ENCODE measurements at regions not wholly inside any gene's neighbourhood (a gene's known extent, or its start where the extent isn't known, plus 50 kb on each side); places are given as distances from the start of the nearest gene placed in this dataset.

DNA sequence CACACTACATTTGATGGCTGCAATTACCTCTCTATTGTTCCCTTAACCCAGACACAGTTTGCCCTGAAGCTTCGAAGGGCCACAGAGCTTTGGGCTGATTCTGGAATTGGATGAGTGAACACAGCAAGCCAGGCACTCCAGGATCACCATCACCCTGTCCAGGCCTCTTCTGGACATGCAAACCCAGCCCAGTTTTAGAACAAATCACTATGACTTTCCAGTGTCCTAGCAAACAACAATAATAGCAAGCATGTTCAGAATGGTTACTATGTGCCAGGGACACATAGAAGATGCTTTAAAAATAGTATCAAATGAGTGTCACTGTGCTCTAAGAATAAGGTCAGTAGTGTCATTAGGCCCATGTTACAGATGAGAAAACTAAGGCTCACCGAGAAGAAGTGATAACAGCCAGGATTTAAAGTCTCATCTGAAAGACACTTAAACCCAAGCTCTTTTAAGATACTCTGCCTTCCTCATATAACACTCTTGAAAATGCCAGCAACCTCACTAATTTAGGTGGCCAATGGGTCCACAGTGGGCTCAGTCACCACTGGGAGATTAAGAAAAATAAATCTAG is 191.7 kb upstream of the STK17B start:
- H3K4me3 ChIP-seq (ENCODE audit: insufficient read depth, low read depth, low read length) = no peak overlapping the region
- no peaks in the 10 kb centered on the region for H3K27me3 ChIP-seq (ENCODE audit: control insufficient read depth, insufficient read depth, low read length)
- no peak for DNase-seq
- no peaks in the 10 kb centered on the region for H3K36me3 ChIP-seq (replicated peaks; ENCODE audit: control insufficient read depth, insufficient read depth, low read length)

DNA sequence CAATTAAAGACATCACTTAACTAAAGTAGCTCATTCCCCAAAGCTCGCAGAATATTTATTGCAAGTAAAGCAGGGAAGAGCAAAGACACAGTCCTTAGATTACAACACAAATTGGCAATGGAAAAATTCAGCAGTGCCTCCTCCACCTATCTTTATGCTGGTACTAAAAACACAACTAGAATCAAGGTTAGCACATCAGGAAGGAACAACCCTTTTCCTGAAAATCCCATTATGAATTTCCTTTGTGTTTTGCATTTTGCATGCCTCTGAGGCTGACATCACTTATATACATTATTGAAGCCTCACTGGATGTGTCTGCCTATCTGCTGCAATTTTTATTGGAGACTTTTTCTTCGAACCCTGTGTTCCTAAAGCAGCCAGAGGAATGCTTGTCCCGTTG is 193.8 kb upstream of the STK17B start:
- H3K4me3 ChIP-seq (ENCODE audit: insufficient read depth, low read depth, low read length) = no peak overlapping the region
- H3K36me3 ChIP-seq (replicated peaks; ENCODE audit: control insufficient read depth, insufficient read depth, low read length) = no peaks in the 10 kb centered on the region
- H3K27me3 ChIP-seq (ENCODE audit: control insufficient read depth, insufficient read depth, low read length) = no peaks in the 10 kb centered on the region
- no peak for DNase-seq

DNA sequence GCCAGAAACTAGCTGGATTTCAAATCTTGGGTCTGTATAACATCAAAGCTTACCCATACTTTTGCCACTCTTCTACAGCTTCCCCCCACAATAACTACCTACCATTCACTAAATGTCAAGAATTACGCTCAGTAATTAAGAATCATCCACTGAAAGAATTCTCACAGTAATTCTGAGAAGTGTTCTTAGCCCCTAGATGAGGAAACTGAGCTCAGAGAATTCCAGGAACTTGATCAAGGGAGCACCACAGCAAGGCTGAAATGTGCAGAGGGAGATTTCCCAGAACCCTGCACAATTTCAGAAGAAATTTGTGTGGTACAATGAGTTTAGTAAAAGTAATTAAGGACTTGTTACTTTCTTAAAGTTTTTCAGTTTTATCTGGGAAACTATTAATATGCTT is 194.5 kb upstream of the STK17B start:
- no peak for DNase-seq
- no peak overlapping the region for H3K4me3 ChIP-seq (ENCODE audit: insufficient read depth, low read depth, low read length)
- H3K36me3 ChIP-seq (replicated peaks; ENCODE audit: control insufficient read depth, insufficient read depth, low read length) = no peaks in the 10 kb centered on the region
- H3K27me3 ChIP-seq (ENCODE audit: control insufficient read depth, insufficient read depth, low read length) = no peaks in the 10 kb centered on the region

GRCh38 chr2:196367633-196368032 is 196.3 kb upstream of the STK17B start:
- no peak overlapping the region for H3K4me3 ChIP-seq (ENCODE audit: insufficient read depth, low read depth, low read length)
- DNase-seq = no peak

DNA sequence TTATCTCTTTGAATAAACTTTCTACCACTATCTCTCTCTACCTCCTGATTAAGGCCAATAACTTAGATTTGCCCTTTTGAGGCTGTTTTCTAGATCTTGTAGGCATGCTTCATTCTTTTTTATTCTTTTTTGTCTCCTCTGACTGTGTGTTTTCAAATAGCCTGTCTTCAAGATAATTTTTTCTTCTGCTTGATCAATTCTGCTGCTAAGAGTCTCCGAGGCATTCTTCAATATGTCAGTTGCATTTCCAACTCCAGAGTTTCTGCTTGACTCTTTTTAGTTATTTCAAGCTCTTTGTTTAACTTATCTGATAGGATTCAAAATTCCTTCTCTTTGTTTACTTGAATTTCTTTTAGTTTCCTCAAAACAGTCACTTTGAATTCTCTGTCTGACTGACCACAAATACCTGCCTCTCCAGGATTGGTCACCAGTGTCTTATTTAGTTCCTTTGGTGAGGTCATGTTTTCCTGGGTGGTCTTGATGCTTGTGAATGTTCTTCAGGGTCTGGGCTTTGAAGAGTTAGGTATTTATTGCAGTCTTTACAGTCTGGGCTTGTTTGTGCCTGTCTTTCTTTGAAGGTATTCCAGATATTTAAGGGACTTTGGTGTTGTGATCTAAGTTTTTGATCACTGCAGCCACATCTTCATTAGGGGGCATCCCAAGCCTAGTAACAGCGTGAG is 197.3 kb upstream of the STK17B start:
- H3K27me3 ChIP-seq (ENCODE audit: control insufficient read depth, insufficient read depth, low read length) = no peaks in the 10 kb centered on the region
- DNase-seq = no peak
- no peak overlapping the region for H3K4me3 ChIP-seq (ENCODE audit: insufficient read depth, low read depth, low read length)
- no peaks in the 10 kb centered on the region for H3K36me3 ChIP-seq (replicated peaks; ENCODE audit: control insufficient read depth, insufficient read depth, low read length)

More at GRCh38 chr2:196367633-196368032, 196.3 kb upstream of the STK17B start:
- Histone ChIP-seq H3K27me3 (ENCODE audit: control insufficient read depth, insufficient read depth, low read length) (no peaks in the 10 kb centered on the region), H3K36me3 (replicated peaks; ENCODE audit: control insufficient read depth, insufficient read depth, low read length) (no peaks in the 10 kb centered on the region)

- no peak for DNase-seq
- Histone ChIP-seq H3K27me3 (ENCODE audit: control insufficient read depth, insufficient read depth, low read length) (no peaks in the 10 kb centered on the region), H3K36me3 (replicated peaks; ENCODE audit: control insufficient read depth, insufficient read depth, low read length) (no peaks in the 10 kb centered on the region), H3K4me3 (ENCODE audit: insufficient read depth, low read depth, low read length) (no peak overlapping the region)
Observed at GRCh38 chr2:196369967-196370366, 198.6 kb upstream of the STK17B start.

GRCh38 chr2:196370381-196370780 is 199.0 kb upstream of the STK17B start:
- Histone ChIP-seq H3K4me3 (ENCODE audit: insufficient read depth, low read depth, low read length) (no peak overlapping the region), H3K27me3 (ENCODE audit: control insufficient read depth, insufficient read depth, low read length) (no peaks in the 10 kb centered on the region), H3K36me3 (replicated peaks; ENCODE audit: control insufficient read depth, insufficient read depth, low read length) (no peaks in the 10 kb centered on the region)
- no peak for DNase-seq

- H3K36me3 ChIP-seq (replicated peaks; ENCODE audit: control insufficient read depth, insufficient read depth, low read length) = no peaks in the 10 kb centered on the region
- no peaks in the 10 kb centered on the region for H3K27me3 ChIP-seq (ENCODE audit: control insufficient read depth, insufficient read depth, low read length)
- DNase-seq = no peak
- no peak overlapping the region for H3K4me3 ChIP-seq (ENCODE audit: insufficient read depth, low read depth, low read length)
Observed at GRCh38 chr2:196372276-196372809, 201.0 kb upstream of the STK17B start.

GRCh38 chr2:196372811-196373664 is 201.7 kb upstream of the STK17B start:
- no peak overlapping the region for H3K4me3 ChIP-seq (ENCODE audit: insufficient read depth, low read depth, low read length)
- no peaks in the 10 kb centered on the region for H3K27me3 ChIP-seq (ENCODE audit: control insufficient read depth, insufficient read depth, low read length)
- DNase-seq = no peak
- no peaks in the 10 kb centered on the region for H3K36me3 ChIP-seq (replicated peaks; ENCODE audit: control insufficient read depth, insufficient read depth, low read length)

DNA sequence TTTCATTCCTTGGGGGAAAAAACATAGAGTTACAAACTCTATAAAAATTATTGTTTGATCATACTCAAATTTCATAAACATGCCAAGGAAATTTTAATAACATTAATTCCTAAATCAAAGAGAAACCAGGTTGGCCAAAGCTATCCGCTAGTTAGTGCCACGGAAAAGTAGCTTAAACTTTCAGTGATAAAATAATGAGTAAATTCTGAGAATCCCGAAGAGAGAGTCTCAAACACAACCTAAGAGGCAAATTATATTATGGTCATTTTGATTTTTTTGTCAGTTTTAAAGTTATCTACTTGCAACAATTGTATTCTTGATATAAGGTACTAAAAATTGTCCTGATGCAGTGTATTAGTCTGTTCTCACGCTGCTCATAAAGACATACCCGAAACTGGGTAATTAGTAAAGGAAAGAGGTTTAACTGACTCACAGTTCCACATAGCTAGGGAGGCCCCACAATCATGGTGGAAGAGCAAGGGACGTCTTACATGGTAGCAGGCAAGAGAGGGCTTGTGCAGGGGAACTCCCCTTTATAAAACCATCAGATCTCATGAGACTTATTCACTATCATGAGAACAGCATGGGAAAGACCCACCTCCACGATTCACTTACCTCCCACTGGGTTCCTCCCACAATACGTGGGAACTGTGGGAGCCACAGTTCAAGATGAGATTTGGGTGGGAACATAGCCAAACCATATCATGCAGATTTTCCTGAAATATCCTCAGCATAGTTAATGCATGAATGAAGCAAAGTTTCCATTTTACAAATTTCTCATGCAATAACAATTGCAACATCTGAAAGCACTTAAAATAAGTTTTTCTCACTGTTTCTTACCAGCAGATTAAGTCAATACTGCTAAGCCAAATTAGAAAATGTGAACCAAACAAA is 205.9 kb upstream of the STK17B start:
- Histone ChIP-seq H3K27me3 (ENCODE audit: control insufficient read depth, insufficient read depth, low read length) (no peaks in the 10 kb centered on the region), H3K4me3 (ENCODE audit: insufficient read depth, low read depth, low read length) (no peak overlapping the region), H3K36me3 (replicated peaks; ENCODE audit: control insufficient read depth, insufficient read depth, low read length) (no peaks in the 10 kb centered on the region)
- DNase-seq = no peak

DNA sequence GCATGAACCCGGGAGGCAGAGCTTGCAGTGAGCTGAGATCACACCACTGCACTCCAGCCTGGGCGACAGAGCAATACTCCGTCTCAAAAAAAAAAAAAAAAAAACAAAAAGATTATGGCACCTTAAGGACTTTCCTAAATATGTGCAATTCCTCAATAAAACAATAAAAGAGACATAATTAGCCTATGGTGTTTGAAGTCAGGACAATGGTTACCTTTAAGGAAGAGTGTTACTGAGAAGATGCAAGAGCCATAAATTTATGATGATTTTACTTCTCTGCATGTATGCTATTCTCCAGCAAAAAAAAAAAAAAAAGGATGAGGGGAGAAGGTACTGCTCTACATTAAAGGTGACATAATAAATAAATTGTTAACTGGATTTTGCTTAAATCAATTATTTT is 208.2 kb upstream of the STK17B start:
- DNase-seq = no peak
- no peaks in the 10 kb centered on the region for H3K36me3 ChIP-seq (replicated peaks; ENCODE audit: control insufficient read depth, insufficient read depth, low read length)
- no peak overlapping the region for H3K4me3 ChIP-seq (ENCODE audit: insufficient read depth, low read depth, low read length)
- no peaks in the 10 kb centered on the region for H3K27me3 ChIP-seq (ENCODE audit: control insufficient read depth, insufficient read depth, low read length)

DNA sequence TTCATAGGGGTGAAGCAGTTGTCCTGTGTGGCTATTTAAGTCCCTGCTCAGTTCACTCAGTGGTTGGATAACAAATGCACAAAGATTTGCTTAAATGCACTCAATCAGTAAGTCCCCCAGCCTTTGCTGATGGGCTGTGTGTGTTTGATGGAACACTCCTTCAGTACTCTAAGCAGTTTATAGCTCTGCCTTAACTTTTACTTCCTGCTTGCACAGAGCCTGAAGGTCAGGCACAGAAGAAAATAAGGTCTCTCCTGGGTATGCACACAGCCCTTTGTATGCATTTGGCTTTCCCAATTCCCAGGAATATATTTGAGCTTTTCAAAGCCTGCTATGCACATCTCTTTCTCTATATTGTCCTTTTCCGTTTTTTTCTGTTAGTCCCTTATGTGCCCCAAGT is 208.7 kb upstream of the STK17B start:
- Histone ChIP-seq H3K4me3 (ENCODE audit: insufficient read depth, low read depth, low read length) (no peak overlapping the region), H3K27me3 (ENCODE audit: control insufficient read depth, insufficient read depth, low read length) (no peaks in the 10 kb centered on the region), H3K36me3 (replicated peaks; ENCODE audit: control insufficient read depth, insufficient read depth, low read length) (no peaks in the 10 kb centered on the region)
- no peak for DNase-seq

DNA sequence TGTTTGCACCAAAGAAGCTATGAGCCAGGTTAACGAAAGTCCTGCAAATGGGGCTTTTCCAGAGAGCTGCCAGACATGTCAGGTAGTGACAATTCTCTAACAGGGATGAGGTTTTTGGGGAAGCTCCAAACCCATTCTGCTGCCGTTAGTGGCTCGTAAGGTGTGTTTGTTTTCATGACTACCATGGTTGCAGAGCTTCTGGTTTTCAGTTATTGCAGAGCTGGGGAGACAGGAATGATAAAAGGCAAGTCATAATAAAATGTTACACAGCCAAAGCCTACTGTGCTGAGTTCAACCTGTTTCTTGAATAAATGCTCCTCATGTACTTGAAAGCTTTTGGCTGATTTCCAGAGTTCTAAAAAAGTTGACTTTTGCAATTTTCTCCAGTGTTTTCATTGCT is 209.2 kb upstream of the STK17B start:
- Histone ChIP-seq H3K4me3 (ENCODE audit: insufficient read depth, low read depth, low read length) (no peak overlapping the region), H3K36me3 (replicated peaks; ENCODE audit: control insufficient read depth, insufficient read depth, low read length) (no peaks in the 10 kb centered on the region), H3K27me3 (ENCODE audit: control insufficient read depth, insufficient read depth, low read length) (no peaks in the 10 kb centered on the region)
- DNase-seq = no peak

- no peaks in the 10 kb centered on the region for H3K36me3 ChIP-seq (replicated peaks; ENCODE audit: control insufficient read depth, insufficient read depth, low read length)
- DNase-seq = no peak
Observed at GRCh38 chr2:196381464-196381863, 210.1 kb upstream of the STK17B start.

More at GRCh38 chr2:196381464-196381863, 210.1 kb upstream of the STK17B start:
- Histone ChIP-seq H3K27me3 (ENCODE audit: control insufficient read depth, insufficient read depth, low read length) (no peaks in the 10 kb centered on the region), H3K4me3 (ENCODE audit: insufficient read depth, low read depth, low read length) (no peak overlapping the region)
